PC-9 (cell line): ENCODE measurements at regions not wholly inside any gene's neighbourhood (a gene's known extent, or its start where the extent isn't known, plus 50 kb on each side); places are given as distances from the start of the nearest gene placed in this dataset.

ENCODE experiments used
- CTCF ChIP-seq: fragments of 200-600 bp; sonication (generic); conservative IDR thresholded peaks from 2 replicates; pipeline ENCODE4 v1.6.1; 2017; ENCODE audit warnings: mixed run types, antibody characterized with exemption, mild to moderate bottlenecking, moderate library complexity
- EZH2 ChIP-seq: fragments of 200-600 bp; sonication (generic); IDR thresholded peaks from 2 replicates; pipeline ENCODE4 v1.8.0; 2017; ENCODE audit warnings: antibody characterized with exemption, low read depth

- TF ChIP-seq EZH2: no peak
- TF ChIP-seq CTCF: no peak
These were observed 678.8 kb upstream of the NRP1 start for GRCh38 chr10:34013235-34013634.
